Activated naive CD4-positive, alpha-beta T cell treated with Interleukin-2 at 50 U/mL for 16 hours (primary cell): ENCODE measurements at regions not wholly inside any gene's neighbourhood (a gene's known extent, or its start where the extent isn't known, plus 50 kb on each side); places are given as distances from the start of the nearest gene placed in this dataset.
"Not testable (repeated sequence)": the region's sequence is repeated elsewhere in the genome, so short reads cannot be mapped to it uniquely, and the experiment has no call there.

Experiments
- DNase-seq: peaks from one replicate; pipeline ENCODE4 v3.0.0-alpha.2; 2020

- no peak for DNase-seq
These were observed 167.9 kb upstream of the SYNCRIP start for GRCh38 chr6:85810558-85810957.

- DNase-seq: no peak
These were observed 161.0 kb upstream of the SYNCRIP start for GRCh38 chr6:85803721-85804120.

- DNase-seq: no peak
These were observed 159.5 kb upstream of the SYNCRIP start for GRCh38 chr6:85802162-85802561.

- no peak for DNase-seq
These were observed 156.4 kb upstream of the SYNCRIP start for GRCh38 chr6:85798931-85799652.

GRCh38 chr6:85797993-85798392 is 155.3 kb upstream of the SYNCRIP start:
- no peak for DNase-seq

- DNase-seq: no peak
These were observed 153.3 kb upstream of the SYNCRIP start for GRCh38 chr6:85795945-85796344.

- no peak for DNase-seq
These were observed 149.6 kb upstream of the SYNCRIP start for GRCh38 chr6:85792254-85792653.

GRCh38 chr6:85775883-85776282 is 133.2 kb upstream of the SYNCRIP start:
- DNase-seq: no peak

- no peak for DNase-seq
These were observed 130.0 kb upstream of the SYNCRIP start for GRCh38 chr6:85772641-85773040.

GRCh38 chr6:85771925-85772430 is 129.3 kb upstream of the SYNCRIP start:
- DNase-seq: no peak

GRCh38 chr6:85771455-85771854 is 128.8 kb upstream of the SYNCRIP start:
- no peak for DNase-seq

GRCh38 chr6:85764844-85765243 is 122.2 kb upstream of the SYNCRIP start:
- DNase-seq: no peak

GRCh38 chr6:85756982-85757381 is 114.3 kb upstream of the SYNCRIP start:
- no peak for DNase-seq

- no peak for DNase-seq
These were observed 112.2 kb upstream of the SYNCRIP start for GRCh38 chr6:85754894-85755293.

GRCh38 chr6:85752602-85753001 is 109.9 kb upstream of the SYNCRIP start:
- DNase-seq: no peak

- no peak for DNase-seq
These were observed 108.8 kb upstream of the SYNCRIP start for GRCh38 chr6:85751374-85752055.

- not testable (repeated sequence) for DNase-seq
These were observed 107.5 kb upstream of the SYNCRIP start for GRCh38 chr6:85750146-85750545.

GRCh38 chr6:85749236-85749635 is 106.5 kb upstream of the SYNCRIP start:
- no peak for DNase-seq

- no peak for DNase-seq
These were observed 105.0 kb upstream of the SYNCRIP start for GRCh38 chr6:85747666-85748065.

- no peak for DNase-seq
These were observed 104.4 kb upstream of the SYNCRIP start for GRCh38 chr6:85747093-85747492.

- no peak for DNase-seq
These were observed 101.8 kb upstream of the SYNCRIP start for GRCh38 chr6:85744433-85744970.

- DNase-seq: no peak
These were observed 83.5 kb upstream of the SYNCRIP start for GRCh38 chr6:85726206-85726605.

- no peak for DNase-seq
These were observed 73.1 kb upstream of the SYNCRIP start for GRCh38 chr6:85715797-85716196.

- no peak for DNase-seq
These were observed 72.3 kb upstream of the SYNCRIP start for GRCh38 chr6:85714893-85715530.
